Endothelial cell of umbilical vein (primary cell): ENCODE measurements at regions not wholly inside any gene's neighbourhood (a gene's known extent, or its start where the extent isn't known, plus 50 kb on each side); places are given as distances from the start of the nearest gene placed in this dataset.

Source experiments
- CTCF ChIP-seq, 2 donors: IDR thresholded peaks; 1 replicate in 1 of 2; 2 replicates in 1 of 2; pipeline ENCODE4 v1.5.1; 2011; ENCODE audit warnings: low read length in 2 of 2, mild to moderate bottlenecking in 2 of 2, moderate library complexity in 2 of 2, control low read depth in 1 of 2, inconsistent platforms in 1 of 2, low read depth in 1 of 2; ENCODE audit not compliant: insufficient read depth in 1 of 2; ENCODE audit errors: extremely low read depth in 1 of 2
- EZH2 ChIP-seq: IDR thresholded peaks from 2 replicates; pipeline ENCODE4 v1.6.1; 2012; ENCODE audit warnings: borderline replicate concordance, low read depth, mild to moderate bottlenecking, moderate library complexity, low read length, inconsistent platforms; ENCODE audit not compliant: severe bottlenecking
- FOS ChIP-seq: IDR thresholded peaks from 2 replicates; pipeline ENCODE4 v1.6.1; 2011; ENCODE audit warnings: mild to moderate bottlenecking, low read length, moderate library complexity, borderline replicate concordance; ENCODE audit not compliant: insufficient read depth
- MYC ChIP-seq: IDR thresholded peaks from one replicate; pipeline ENCODE4 v1.6.1; 2011; ENCODE audit warnings: mild to moderate bottlenecking, low read depth, low read length
- POLR2A ChIP-seq: IDR thresholded peaks from 2 replicates; pipeline ENCODE4 v1.6.1; 2012; ENCODE audit warnings: low read depth, mild to moderate bottlenecking, control low read depth, low read length

- no peak for TF ChIP-seq POLR2A
- no peak for TF ChIP-seq CTCF (IDR thresholded peaks at IDR 0.05; ENCODE audit: extremely low read depth in 1 of 2, insufficient read depth in 1 of 2, low read depth in 1 of 2, low read length in 2 of 2)
- no peak for TF ChIP-seq EZH2
- no peak for TF ChIP-seq FOS
- TF ChIP-seq MYC = no peak
These were observed 358.1 kb downstream of the SMOC2 start for GRCh38 chr6:168799067-168799466.
